Endothelial cell of umbilical vein (primary cell): ENCODE measurements at regions not wholly inside any gene's neighbourhood (a gene's known extent, or its start where the extent isn't known, plus 50 kb on each side); places are given as distances from the start of the nearest gene placed in this dataset.
A peak's percentile ranks its signal among the peaks of the same experiment; 100 is the strongest.

Experiments
- BruUV-seq: library from RNA; stranded (reverse); fragments of 400-500 nt; replicated peaks from 2 replicates; lab custom pipeline; 2021; lab: Mats Ljungman, UMichigan
- CTCF ChIA-PET: fragments of 300-600, 350-600 bp; sonication (Branson Sonifier 250); formaldehyde crosslinking; loops from one replicate; lab custom pipeline; 2021; ENCODE audit warnings: antibody characterized with exemption, inconsistent platforms; lab: Charles Lee
- POLR2A ChIA-PET: fragments of 300-600, 350-600 bp; sonication (Branson Sonifier 250); formaldehyde crosslinking; loops from one replicate; lab custom pipeline; 2021; ENCODE audit warnings: antibody characterized with exemption, inconsistent platforms; lab: Charles Lee
- DNase-seq: peaks from one replicate; pipeline ENCODE4 v3.0.0-alpha.2; 2011; ENCODE audit warnings: low read depth, low spot score
- FAIRE-seq: peaks from 2 replicates; lab custom pipeline; 2011; peaks lifted over from hg19 to GRCh38; lab: Jason Lieb, UNC
- H2AFZ ChIP-seq: 2 replicates; pipeline ENCODE4 v1.6.0; 2012; ENCODE audit warnings: low read depth, low read length, control low read depth, inconsistent platforms
- H3K27ac ChIP-seq: 2 replicates; pipeline ENCODE4 v1.5.1; 2011; ENCODE audit warnings: low read depth, mild to moderate bottlenecking, control low read depth, low read length, moderate library complexity; ENCODE audit not compliant: insufficient read depth
- H3K27me3 ChIP-seq, 2 experiments: 2 replicates each; pipeline versions ENCODE4 v1.6.0 to v1.6.1; 2011; ENCODE audit warnings: low read length in 2 of 2, mixed read lengths in 1 of 2; ENCODE audit not compliant: control insufficient read depth in 2 of 2, insufficient read depth in 2 of 2
- H3K36me3 ChIP-seq, 2 experiments: 2 replicates in 1 of 2; 3 replicates in 1 of 2; pipeline ENCODE4 v1.5.1; 2011; ENCODE audit warnings: low read length in 2 of 2, mild to moderate bottlenecking in 1 of 2, moderate library complexity in 1 of 2; ENCODE audit not compliant: control insufficient read depth in 2 of 2, insufficient read depth in 2 of 2; ENCODE audit errors: extremely low read depth in 1 of 2
- H3K4me1 ChIP-seq: 3 replicates; pipeline ENCODE4 v1.5.1; 2011; ENCODE audit warnings: mild to moderate bottlenecking, low read length; ENCODE audit not compliant: control insufficient read depth, insufficient read depth; ENCODE audit errors: extremely low read depth
- H3K4me2 ChIP-seq: 2 replicates; pipeline ENCODE4 v1.6.1; 2011; ENCODE audit warnings: low read length, control low read depth, mixed read lengths; ENCODE audit not compliant: insufficient read depth
- H3K4me3 ChIP-seq, 3 experiments: fragments of 200-600 bp in 1 of 3; sonication (generic), shearing (Covaris generic) in 1 of 3; replicated peaks in 1 of 3; 2 replicates each; pipeline ENCODE4 v1.5.1; 2011 to 2016; ENCODE audit warnings: control low read depth in 3 of 3, low read length in 3 of 3, mild to moderate bottlenecking in 2 of 3, inconsistent platforms in 1 of 3, low read depth in 1 of 3, moderate library complexity in 1 of 3; ENCODE audit not compliant: insufficient read depth in 1 of 3
- H3K79me2 ChIP-seq: 2 replicates; pipeline ENCODE4 v1.6.0; 2012; ENCODE audit warnings: low read length, inconsistent platforms; ENCODE audit not compliant: control insufficient read depth, insufficient read depth
- H3K9ac ChIP-seq: replicated peaks from 2 replicates; pipeline ENCODE3; 2011; ENCODE audit warnings: low read length, control low read depth; ENCODE audit not compliant: insufficient read depth; ENCODE audit errors: extremely low read depth
- H3K9me1 ChIP-seq: replicated peaks from 3 replicates; pipeline ENCODE4 v1.6.0; 2011; ENCODE audit warnings: mild to moderate bottlenecking, low read length; ENCODE audit not compliant: control insufficient read depth, insufficient read depth; ENCODE audit errors: extremely low read depth
- H3K9me3 ChIP-seq: replicated peaks from 2 replicates; pipeline ENCODE4 v1.5.1; 2012; ENCODE audit warnings: low read length, inconsistent platforms; ENCODE audit not compliant: control insufficient read depth, insufficient read depth
- H4K20me1 ChIP-seq: replicated peaks from 2 replicates; pipeline ENCODE3; 2011; ENCODE audit warnings: mild to moderate bottlenecking, low read length; ENCODE audit not compliant: control insufficient read depth, insufficient read depth; ENCODE audit errors: extremely low read depth
- CTCF ChIP-seq, 2 donors: IDR thresholded peaks; 1 replicate in 1 of 2; 2 replicates in 1 of 2; pipeline ENCODE4 v1.5.1; 2011; ENCODE audit warnings: low read length in 2 of 2, mild to moderate bottlenecking in 2 of 2, moderate library complexity in 2 of 2, control low read depth in 1 of 2, inconsistent platforms in 1 of 2, low read depth in 1 of 2; ENCODE audit not compliant: insufficient read depth in 1 of 2; ENCODE audit errors: extremely low read depth in 1 of 2
- EZH2 ChIP-seq: IDR thresholded peaks from 2 replicates; pipeline ENCODE4 v1.6.1; 2012; ENCODE audit warnings: borderline replicate concordance, low read depth, mild to moderate bottlenecking, moderate library complexity, low read length, inconsistent platforms; ENCODE audit not compliant: severe bottlenecking
- FOS ChIP-seq: IDR thresholded peaks from 2 replicates; pipeline ENCODE4 v1.6.1; 2011; ENCODE audit warnings: mild to moderate bottlenecking, low read length, moderate library complexity, borderline replicate concordance; ENCODE audit not compliant: insufficient read depth
- GATA2 ChIP-seq: IDR thresholded peaks from 2 replicates; pipeline ENCODE4 v1.7.0; 2011; ENCODE audit warnings: low read depth, mild to moderate bottlenecking, moderate library complexity, mixed read lengths, low read length; ENCODE audit not compliant: insufficient read length, insufficient read depth
- JUN ChIP-seq: IDR thresholded peaks from 2 replicates; pipeline ENCODE4 v1.6.1; 2011; ENCODE audit warnings: borderline replicate concordance, low read depth; ENCODE audit not compliant: insufficient read length, insufficient read depth
- MAX ChIP-seq: IDR thresholded peaks from 2 replicates; pipeline ENCODE4 v1.6.1; 2011; ENCODE audit not compliant: insufficient read depth, insufficient read length
- MYC ChIP-seq: IDR thresholded peaks from one replicate; pipeline ENCODE4 v1.6.1; 2011; ENCODE audit warnings: mild to moderate bottlenecking, low read depth, low read length
- POLR2A ChIP-seq: IDR thresholded peaks from 2 replicates; pipeline ENCODE4 v1.6.1; 2012; ENCODE audit warnings: low read depth, mild to moderate bottlenecking, control low read depth, low read length
- POLR2AphosphoS5 ChIP-seq: IDR thresholded peaks from 2 replicates; pipeline ENCODE4 v1.6.1; 2012; ENCODE audit warnings: low read depth, mild to moderate bottlenecking, control low read depth, low read length, moderate library complexity; ENCODE audit not compliant: insufficient read depth
- dilution Hi-C: fragments of 300-500 bp; cut with MboI; formaldehyde crosslinking; loops from one replicate; pipeline ENCODE4 v1.15.0; 2019; ENCODE audit warnings: low sequenced_read_pairs; ENCODE audit not compliant: extremely low pct_ligation_motif_present
- intact Hi-C: fragments of 100-400 bp; cut with micrococcal nuclease; formaldehyde crosslinking; loops from one replicate; pipeline ENCODE4 v1.10.0; 2022

GRCh38 chr1:172931761-172932160 lies 119.0 kb downstream of the TNFSF18 start:
- no peaks in the 10 kb centered on the region for H4K20me1 ChIP-seq
- no peak overlapping the region for H2AFZ ChIP-seq
- no peaks in the 10 kb centered on the region for H3K27me3 ChIP-seq
- peaks cover 62% of the 10 kb centered on the region for H3K4me1 ChIP-seq
- ChIA-PET POLR2A (no interaction called here), CTCF (interaction anchor here (2.5 to 5.1 kb wide), 3 partner anchors 13 to 271 kb away, joined by 11 to 18 read pairs (median 15); no protein-coding TSS in a partner anchor)
- intact Hi-C loops: no loop called here
- no peak overlapping the region for H3K9ac ChIP-seq
- no peaks in the 10 kb centered on the region for H3K9me1 ChIP-seq
- peak overlapping the region; percentile 90 for H3K27ac ChIP-seq
- FAIRE-seq: no peak
- no peaks in the 10 kb centered on the region for H3K9me3 ChIP-seq
- dilution Hi-C loops: no loop called here
- BruUV-seq: no TSS peak
- H3K36me3 ChIP-seq: no peaks in the 10 kb centered on the region
- no peak overlapping the region for H3K4me3 ChIP-seq
- H3K79me2 ChIP-seq: no peaks in the 10 kb centered on the region
- H3K4me2 ChIP-seq: no peak overlapping the region
- TF ChIP-seq POLR2A (no peak), JUN (no peak), MYC (no peak), POLR2AphosphoS5 (no peak), GATA2 (no peak), MAX (no peak), CTCF (IDR thresholded peaks at IDR 0.05; ENCODE audit: extremely low read depth in 1 of 2, insufficient read depth in 1 of 2, low read depth in 1 of 2, low read length in 2 of 2) (no peak), FOS (no peak), EZH2 (no peak)
- no peak for DNase-seq
